CD4-positive, alpha-beta T cell treated with Interleukin-17A for 4 hours (primary cell): ENCODE measurements at regions not wholly inside any gene's neighbourhood (a gene's known extent, or its start where the extent isn't known, plus 50 kb on each side); places are given as distances from the start of the nearest gene placed in this dataset.

ENCODE experiments used
- DNase-seq: peaks from one replicate; pipeline ENCODE4 v3.0.0-alpha.2; 2020; ENCODE audit warnings: mixed read lengths

DNA sequence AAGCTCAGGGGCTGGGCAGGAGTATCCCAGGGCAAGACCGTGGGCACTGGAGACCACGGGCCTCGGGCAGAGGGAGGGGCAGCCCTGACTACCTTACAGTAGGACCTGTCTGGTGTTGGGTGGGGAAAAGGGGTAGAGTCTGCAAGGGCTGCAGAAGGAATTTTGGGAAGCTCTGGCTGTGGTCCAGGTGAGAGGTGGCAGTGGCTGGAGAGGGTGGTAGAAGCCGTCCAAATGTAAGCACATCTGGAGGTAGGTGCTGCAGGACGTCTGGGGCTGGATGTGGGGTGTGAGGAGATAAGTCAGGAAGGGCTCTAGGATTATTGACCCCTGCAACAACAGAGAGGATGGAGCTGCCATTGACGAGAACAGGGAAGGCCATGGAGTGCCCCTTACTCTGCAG, 486.7 kb downstream of the EIPR1 start:
- no peak for DNase-seq

DNA sequence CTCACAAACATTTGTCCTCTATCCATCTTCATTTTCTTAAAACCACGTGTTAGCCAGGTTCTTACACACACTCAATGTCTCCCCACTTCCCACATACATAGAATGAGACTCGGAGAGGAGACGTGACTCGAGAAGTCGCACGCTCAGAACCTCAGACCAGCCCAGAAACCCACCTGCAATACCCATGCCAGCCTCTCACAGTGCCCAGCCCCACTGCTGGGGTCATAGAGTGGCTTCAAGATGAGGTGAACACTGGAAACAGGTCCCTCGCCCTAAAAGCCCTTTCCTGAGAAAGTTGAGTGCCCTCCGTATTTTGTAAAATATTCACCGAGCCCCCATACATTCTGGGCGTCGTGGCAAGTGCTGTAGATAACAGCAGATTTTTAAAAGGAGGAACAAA, 487.4 kb downstream of the EIPR1 start:
- DNase-seq = no peak

DNA sequence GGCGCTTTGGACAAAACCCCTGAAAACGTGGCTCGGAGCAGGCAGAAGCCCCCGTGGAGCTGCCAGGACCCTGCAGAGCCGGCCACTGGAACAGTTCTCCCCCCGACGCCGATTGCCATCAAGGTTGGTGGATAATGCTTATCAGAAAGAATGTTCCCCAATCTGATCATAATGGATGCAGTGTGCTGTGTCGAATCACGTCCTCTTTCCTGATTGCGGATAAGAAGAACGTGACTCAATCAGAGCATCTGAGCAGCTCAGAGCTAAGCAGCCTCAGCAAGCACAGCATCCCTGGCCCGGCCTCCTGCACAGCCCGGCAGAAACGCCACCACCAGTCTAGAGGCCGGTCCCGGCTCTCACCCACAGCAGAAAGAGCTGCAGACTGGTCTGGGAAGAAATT, 488.0 kb downstream of the EIPR1 start:
- no peak for DNase-seq

DNA sequence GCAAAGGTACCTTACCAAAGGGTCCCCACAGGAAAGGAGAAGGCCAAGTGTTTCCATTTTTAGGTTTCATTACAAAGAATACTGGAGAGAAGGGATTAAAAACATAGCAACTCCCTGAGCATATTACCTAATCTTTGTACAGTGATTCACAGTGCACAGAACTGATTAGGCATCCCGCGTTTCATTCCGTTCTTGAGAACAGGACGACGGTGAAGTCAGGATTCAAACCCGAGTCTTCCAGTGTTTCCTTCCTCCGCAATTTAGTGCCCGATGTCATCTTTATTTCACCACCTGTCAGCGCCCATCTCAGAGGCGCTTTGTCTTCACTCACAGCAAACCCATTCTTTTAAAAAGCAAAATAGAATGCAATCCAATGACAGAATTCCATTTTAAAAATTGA, 488.5 kb downstream of the EIPR1 start:
- no peak for DNase-seq

DNA sequence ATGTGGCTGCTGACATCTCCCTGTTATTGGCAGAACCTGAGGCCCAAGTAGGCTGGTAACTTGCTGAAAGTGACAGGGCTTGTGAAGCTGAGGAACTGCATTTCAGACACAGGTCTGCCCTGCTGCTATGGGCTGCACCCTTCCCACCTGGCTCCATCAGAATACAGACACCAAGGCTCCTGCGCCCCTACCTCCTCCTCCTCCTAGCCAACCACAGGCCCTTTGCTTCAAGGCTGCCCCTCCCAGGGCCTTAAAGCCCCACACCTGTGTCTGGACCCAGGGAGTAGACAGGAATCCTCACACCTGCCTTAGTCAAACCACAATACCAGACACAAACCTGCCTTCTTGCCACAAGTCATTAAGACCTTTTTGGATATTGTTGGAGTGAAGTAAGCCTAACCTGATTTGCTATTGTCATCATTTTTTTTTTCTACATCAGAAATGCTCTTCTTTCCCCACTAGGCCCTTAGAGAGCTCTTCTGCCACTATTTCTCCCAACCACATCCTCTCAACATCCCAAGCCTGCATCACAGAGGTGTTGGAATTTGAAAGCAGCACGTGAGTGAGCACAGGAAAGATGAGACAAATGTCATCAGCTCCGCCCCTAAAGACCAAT, 489.7 kb downstream of the EIPR1 start:
- DNase-seq = no peak

DNA sequence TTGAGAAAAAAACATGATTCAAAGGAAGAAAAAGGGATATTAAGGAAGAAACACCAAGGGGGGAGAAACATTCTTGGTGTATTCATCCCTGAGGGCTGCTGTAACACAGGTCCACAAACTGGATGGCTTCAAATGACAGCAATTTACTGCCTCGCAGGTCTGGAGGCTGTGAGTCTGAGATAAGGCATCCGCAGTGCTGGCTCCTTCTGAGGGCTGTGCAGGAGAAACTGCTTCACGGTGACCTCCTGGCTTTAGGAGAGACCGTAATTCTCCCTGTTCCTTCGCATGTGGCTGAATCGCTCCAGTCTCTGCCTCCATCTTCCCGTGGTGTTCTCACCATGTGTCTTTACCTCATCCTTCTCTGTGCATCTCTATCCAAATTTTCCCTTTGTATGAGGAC, 490.7 kb downstream of the EIPR1 start:
- no peak for DNase-seq

DNA sequence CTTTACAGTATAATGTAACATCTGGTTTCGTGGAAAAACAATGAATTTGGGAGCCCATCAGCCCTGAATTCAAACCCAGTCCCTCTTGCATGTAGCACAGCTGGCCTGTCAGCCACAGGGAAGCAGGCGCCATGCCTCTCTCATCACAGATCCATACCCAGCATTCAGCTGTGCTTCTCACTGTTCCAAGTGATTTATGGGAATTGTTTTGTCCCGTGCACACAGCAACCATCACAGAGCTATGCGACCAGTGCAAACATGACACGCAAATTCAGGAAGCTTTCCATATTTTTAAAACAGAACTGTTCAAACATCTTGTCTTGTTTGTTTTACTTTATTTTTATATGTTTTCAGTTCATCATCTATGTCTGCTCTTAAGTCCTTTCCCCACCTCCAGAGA, 496.1 kb downstream of the EIPR1 start:
- no peak for DNase-seq

DNA sequence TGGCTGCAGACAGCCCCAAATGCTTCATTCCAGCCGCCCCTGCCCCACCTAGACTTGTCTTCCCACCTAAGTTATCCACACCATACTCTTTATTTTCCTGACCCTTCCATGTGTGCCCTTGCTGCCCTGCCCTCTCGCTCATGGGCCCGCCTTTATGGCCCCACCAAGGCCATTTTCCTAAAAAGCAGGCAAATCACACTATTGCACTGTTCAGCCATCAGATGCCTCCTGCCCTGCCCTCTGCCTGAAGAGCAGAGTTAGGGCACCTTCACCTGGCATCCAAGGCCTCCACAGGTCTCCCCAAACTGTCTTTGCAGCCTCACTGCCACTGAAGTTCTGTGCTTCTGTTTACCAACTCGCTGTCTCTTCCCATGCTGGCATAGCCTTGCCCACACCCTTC, 496.7 kb downstream of the EIPR1 start:
- DNase-seq = no peak

DNA sequence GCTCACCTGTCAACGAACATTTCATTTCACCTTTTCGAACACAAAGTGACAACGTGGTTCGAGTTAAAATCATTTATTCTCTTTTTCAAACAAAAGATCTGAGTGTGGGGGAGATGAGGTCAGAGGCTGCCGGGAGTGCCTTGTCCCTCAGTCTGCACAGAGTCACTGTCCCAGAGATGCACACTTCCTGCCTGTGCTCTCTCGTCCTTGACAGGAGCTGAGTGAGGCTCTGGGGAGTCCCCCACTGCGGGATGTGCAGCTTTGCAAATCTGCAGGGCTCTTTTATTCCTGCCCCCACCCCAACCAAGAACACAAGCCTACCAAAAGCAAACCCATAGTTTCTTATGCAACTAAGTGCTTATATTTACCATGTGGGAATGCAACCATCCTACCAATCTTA, 497.8 kb downstream of the EIPR1 start:
- DNase-seq = no peak

DNA sequence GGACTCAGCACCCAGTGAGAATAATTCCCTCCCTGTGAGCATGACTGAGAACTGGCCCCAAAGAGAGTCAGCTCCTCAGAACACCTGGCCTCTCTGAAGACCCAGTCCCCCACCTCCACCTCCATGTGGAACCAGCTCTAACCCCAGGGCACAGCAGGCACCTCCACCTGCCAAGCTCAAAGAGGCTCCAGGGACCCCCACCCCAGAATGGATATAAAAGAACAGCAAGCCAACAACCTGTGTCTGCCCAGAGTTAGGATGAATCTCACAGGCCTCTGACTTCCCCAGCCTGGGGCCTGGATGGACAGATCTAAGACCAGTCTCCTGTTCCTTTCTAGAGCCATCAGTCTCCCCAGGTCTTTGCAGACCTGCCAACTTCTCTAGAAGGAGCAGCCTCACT, 498.5 kb downstream of the EIPR1 start:
- DNase-seq = no peak

DNA sequence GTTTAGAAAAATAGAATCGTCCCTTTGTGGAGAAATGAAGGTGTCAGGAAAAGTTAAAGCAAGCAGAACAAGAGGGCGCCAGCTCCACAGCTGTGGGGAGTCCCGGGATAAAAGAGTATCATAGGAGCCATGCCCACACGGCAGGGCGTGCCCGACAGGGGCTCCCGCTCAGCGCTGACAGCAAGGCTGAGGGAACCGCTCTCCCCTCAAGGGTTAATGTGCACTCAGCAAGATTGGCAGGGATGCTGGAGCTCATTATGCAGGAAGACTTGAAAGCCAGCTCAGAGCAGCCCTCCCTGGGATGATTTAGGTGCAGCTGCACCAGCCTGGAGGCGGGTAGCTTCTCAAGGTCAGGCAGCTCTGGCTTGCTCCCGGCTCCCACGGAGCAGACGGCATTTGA, 500.2 kb downstream of the EIPR1 start:
- DNase-seq = no peak

DNA sequence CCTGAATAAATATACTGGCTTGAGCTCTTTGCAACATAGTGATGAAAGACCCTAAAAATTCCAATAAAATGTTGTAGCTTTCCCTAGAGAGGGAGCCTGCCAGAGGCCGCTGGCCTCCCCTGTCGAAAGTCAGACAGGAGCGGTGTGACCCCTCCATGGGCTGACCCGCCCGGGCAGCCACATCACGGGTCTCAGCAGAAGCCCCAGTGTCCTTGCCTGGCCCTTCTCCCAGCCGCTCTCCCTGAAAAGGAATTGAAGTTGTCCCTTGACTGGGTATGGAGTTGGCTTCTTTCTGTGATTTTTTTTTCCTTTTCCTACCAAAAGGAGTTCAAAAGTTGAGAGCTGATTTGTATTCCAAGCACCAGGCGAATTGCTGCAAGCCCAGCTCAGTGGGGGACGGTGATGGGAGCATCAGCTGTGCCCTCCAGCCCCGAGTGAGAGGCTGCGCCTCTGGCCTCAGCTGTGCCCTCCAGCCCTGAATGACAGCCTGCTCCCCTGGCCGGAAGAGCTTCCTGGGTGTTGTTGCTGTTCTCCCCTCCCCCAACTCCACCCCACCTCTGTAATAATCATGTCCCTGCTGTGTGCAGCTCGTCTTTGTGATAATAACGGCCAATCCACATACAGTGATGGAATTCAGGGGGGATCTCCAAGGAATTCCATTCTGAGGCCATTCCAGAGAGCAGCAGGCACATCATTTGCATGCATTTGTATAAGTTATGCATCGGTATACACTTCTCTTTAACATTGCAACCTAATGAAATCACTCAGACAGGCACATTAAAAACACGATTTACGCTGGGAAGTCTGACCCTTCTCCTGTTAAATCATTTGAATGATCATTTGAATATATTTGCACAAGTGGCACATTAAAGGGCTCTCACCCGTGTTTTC, 501.0 kb downstream of the EIPR1 start:
- DNase-seq = no peak

DNA sequence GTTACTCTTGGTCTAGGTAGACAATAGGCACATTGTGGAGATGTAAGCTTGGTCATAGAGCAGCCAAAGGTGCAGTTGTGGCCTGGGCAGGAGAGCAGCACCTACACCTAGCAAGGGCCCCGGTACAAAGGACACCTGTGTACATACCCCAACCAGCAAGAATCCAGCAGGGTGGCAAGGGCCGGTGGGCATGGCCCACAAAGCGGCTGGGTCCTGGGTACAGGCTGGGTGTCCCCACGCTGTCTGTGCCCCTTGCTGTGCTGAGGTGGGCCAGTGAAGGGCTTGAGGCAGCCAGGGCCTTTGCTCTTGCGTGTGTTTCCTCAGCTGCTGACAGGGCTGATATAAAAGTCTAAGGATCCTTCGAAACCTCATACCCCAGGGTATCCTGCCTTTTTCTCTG, 501.8 kb downstream of the EIPR1 start:
- DNase-seq = no peak

DNA sequence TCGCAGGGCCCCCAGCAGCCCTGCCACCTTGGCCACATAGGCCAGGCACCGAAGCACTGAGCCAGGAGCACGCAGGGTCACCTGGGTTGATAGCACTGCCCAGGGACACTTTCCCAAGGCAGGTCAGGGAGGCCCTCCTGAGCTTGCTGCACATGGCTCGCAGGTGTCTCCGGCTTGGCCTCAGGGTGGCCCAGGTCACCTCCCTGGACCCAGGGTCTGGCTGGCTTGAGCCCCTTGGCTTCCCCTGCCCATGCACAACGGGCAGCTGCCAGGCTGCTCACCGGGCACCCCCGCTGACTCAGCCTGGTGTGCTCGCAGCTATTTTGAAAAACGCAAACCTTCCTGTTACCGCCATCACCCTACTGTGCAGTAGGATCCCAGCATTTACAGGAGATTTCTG, 502.3 kb downstream of the EIPR1 start:
- DNase-seq = no peak

DNA sequence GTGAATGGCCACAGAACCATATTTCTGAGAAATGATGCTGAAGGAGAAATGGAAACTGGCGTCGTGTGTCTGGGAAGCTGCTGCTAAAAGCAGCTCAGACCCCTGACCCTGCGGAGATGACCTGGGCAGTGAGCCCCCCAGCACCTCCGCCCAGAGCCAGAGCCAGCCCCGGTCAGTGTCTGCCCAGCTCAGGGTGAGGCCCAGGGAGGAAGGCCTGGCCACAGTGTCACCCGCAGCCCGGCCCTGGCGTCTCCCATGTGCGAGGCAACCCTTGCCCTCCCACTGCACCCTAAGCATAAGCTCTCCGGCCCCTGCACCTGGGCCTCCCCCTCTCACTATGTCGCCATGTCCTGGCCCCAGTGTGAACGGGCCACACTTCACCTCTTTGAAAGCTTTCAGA, 502.8 kb downstream of the EIPR1 start:
- DNase-seq = no peak

DNA sequence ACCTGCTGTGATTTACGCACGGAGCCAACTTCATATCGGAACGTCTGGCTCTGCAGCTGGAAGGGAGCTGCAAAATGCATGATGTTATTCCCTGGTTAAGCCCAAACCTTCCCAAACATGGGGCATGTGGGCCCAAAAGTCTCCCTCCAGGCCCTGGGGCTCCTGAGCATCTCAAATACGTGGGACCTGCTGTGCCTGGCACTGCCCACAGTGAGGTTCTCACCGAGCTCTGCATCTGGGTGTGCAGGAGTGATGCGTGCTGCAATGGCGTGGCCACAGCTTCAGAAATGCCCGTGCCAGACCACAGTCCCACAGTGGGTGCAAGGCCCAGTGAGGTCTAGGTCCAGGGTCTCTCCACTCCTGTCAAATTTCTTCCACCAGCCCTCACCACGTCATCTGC, 503.3 kb downstream of the EIPR1 start:
- no peak for DNase-seq

DNA sequence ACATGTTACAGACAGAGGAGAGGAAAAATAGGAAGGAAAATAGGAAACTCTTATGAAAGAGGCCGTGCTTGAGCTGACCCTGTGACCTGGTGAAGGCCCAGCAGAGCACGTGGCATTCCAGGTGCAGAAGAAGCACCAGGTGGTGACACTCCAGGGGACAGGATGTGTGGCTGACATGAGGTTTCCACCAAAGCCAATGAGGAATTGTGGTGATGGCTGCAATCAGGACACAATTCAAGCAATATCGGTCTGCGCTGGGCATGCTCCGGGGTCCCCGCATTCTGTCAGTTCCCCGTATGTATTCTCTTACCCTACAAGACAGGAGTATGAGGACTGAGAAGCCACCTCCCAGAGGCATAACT, 504.2 kb downstream of the EIPR1 start:
- no peak for DNase-seq

DNA sequence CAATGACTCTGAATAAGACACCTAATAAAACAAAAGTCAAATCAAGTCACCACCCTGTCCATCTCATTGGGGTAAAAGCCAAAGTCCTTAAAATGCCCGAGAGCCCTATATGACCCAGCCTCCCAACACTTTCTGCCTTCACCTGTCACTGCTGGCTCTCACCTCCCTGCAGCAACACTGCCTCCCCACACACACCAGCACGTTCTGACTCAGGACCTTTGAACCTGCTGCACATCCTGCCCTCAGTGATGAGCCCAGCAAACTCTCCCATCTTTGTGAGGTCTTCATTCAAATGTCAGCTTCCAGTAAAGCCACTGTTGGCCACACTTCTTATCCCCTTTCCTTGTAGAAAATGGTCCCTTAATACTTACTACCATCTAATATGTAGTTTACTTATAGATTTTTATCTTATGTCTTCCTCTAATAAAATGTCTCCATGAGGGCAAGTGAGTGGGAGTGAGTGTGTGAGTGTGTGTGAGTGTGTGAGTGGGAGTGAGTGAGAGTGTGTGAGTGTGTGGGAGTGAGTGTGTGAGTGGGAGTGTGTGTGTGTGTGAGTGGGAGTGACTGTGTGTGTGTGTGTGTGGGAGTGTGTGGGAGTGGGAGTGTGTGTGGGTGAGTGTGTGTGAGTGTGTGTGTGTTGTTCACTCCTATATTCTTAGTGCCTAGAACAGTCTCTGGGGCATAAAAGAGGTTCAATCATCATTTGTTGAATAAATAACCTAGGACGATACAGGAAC, 504.7 kb downstream of the EIPR1 start:
- no peak for DNase-seq

DNA sequence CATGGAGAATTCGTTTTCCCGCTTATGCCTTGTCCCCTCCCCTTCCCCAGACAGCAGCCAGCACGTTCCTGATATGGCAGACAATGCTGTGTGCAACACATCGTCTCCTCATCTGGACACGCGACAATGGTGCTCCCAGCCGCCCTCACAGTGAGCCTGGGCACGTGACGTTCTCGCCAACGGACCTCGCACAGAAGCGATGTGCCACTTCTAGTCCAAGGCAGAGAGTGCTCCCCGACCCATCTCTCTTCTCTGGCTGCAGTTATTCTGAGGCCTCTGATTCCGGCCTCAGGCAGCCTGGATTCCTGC, 505.4 kb downstream of the EIPR1 start:
- no peak for DNase-seq

DNA sequence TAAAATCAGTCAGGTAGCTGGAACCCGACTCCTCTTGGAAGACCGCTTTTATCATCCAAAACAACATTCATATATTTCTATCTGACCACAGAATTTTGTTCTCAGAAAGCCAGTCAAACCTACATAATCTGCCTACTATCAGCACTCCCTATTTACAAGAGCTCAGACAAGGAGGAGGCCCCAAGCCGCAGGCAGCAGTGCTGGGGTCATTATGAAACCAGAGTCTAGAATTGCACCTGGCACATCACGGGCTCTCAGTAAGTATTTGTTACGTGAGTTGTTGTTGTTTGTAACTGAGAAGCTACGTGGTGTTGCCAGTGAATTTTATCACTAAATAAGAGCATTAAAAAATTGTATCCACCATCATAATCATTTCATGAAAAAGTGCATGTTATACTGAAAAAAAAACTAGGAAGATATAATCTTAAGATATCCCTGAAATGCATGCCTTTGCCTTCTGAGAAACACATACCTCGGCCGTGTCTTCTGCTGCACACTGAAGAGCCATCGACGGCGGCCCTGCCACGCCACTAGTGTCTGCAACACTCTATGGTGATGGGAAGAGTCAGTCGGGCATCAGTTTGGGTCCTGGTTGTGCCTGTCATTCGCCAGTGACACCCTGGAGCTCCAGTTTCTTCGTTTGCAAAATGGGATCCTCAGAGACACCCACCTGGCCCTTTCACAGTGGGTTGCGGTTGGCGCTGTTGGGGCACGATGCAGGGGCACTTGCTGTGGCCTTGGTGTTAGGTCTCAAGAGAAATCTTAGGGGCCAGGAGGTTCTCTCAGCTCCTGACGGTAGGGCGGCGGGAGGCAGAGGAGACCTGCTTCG, 505.9 kb downstream of the EIPR1 start:
- DNase-seq = no peak

DNA sequence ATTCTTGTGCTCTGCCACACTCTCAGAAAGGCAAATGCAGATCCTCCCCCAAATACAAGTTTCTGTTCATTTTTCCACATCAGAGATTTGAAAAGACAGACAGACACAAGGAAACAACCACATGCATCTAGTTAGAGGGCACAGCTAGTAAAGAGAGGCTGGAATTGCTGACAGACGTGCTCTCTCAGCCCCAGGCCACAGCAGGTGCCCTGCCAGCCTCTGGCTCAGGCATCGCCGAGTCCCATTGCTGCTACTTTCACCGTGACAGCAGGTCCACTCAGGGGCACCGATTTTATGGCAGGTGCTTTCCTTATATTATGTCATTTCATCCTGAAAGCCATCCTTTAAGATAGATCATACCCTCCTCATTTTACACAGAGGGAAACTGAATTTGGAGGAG, 507.5 kb downstream of the EIPR1 start:
- DNase-seq = no peak

DNA sequence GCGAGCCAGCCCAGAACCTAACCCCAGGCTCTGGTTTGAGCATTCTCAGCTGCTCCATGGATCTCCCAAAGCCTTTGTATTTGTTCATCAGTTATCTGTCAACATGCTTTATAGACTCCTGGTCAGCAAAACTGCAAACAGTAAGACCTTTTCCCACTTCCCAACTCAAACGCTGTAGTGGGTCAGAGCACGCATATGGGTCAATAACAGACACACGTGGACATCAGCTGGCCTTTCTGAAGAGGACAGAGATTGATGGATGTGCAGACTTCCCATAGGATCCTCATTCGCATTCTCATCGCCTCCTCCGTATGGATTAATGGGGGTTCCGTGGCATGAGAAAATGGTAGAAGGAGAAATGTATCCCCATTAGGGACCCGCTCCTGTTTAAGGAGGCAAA, 508.1 kb downstream of the EIPR1 start:
- no peak for DNase-seq

DNA sequence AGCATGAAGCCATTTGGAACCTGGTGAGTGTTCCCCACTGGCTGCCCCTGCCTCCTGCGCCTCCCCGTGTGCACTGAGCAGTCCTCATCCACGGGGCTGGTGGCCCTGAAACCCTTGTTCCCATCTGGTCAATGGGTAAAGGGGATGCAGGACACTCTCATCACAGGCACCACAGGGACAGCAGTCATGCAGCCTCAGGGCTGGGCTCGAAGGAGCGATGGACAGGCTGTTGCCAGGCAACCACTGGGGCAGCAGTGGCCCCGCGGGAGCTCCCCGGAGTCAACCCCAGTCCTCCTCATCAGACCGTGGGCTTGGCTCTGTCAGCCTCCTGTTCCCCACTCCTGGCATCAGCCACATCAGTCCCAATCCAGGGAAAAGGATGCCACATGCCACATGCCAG, 509.5 kb downstream of the EIPR1 start:
- no peak for DNase-seq
